Memory B cell (primary cell): ENCODE measurements at regions not wholly inside any gene's neighbourhood (a gene's known extent, or its start where the extent isn't known, plus 50 kb on each side); places are given as distances from the start of the nearest gene placed in this dataset.

ENCODE experiments used
- ATAC-seq: fragments of 150-1000 bp; cut with Tn5 transposase; 2 replicates; pipeline ENCODE4 v1.10.0; 2021; ENCODE audit warnings: low read depth, mild to moderate bottlenecking, moderate library complexity
- DNase-seq, 2 donors: peaks; one replicate each; pipeline ENCODE4 v3.0.0; 2022; ENCODE audit warnings: low spot score in 2 of 2
- H3K27ac Mint-ChIP-seq: one replicate; pipeline ENCODE4 v1.8.0; 2022; ENCODE audit warnings: mild to moderate bottlenecking, moderate library complexity, mixed read lengths
- H3K27me3 Mint-ChIP-seq: one replicate; pipeline ENCODE4 v1.8.0; 2022; ENCODE audit warnings: mixed read lengths
- H3K36me3 Mint-ChIP-seq: one replicate; pipeline ENCODE4 v1.8.0; 2022; ENCODE audit warnings: mild to moderate bottlenecking, mixed read lengths
- H3K4me1 Mint-ChIP-seq: one replicate; pipeline ENCODE4 v1.8.0; 2022; ENCODE audit warnings: mixed read lengths
- H3K4me3 Mint-ChIP-seq: one replicate; pipeline ENCODE4 v1.8.0; 2022; ENCODE audit warnings: mild to moderate bottlenecking, moderate library complexity, mixed read lengths
- H3K9me3 Mint-ChIP-seq: one replicate; pipeline ENCODE4 v1.8.0; 2022; ENCODE audit warnings: mixed read lengths

- Mint-ChIP-seq H3K4me3 (no peak overlapping the region), H3K27ac (no peak overlapping the region), H3K9me3 (peaks cover 6% of the 10 kb centered on the region), H3K4me1 (peaks cover 3% of the 10 kb centered on the region), H3K36me3 (no peaks in the 10 kb centered on the region), H3K27me3 (no peaks in the 10 kb centered on the region)
- DNase-seq (no peak), ATAC-seq (no peak)
Measured at GRCh38 chr4:115780268-115780667, 666.8 kb upstream of the NDST4 start.

GRCh38 chr4:115770046-115770543 is 656.7 kb upstream of the NDST4 start:
- Mint-ChIP-seq H3K36me3 (no peaks in the 10 kb centered on the region), H3K27ac (no peak overlapping the region), H3K27me3 (no peaks in the 10 kb centered on the region), H3K4me3 (no peak overlapping the region), H3K4me1 (no peaks in the 10 kb centered on the region), H3K9me3 (peaks cover 2% of the 10 kb centered on the region)
- ATAC-seq (no peak), DNase-seq (no peak)

- no peaks in the 10 kb centered on the region for H3K4me1 Mint-ChIP-seq
- no peak overlapping the region for H3K27ac Mint-ChIP-seq
- H3K9me3 Mint-ChIP-seq: peaks cover 2% of the 10 kb centered on the region
- H3K27me3 Mint-ChIP-seq: no peaks in the 10 kb centered on the region
- DNase-seq (no peak), ATAC-seq (no peak)
- H3K4me3 Mint-ChIP-seq: no peak overlapping the region
- H3K36me3 Mint-ChIP-seq: no peaks in the 10 kb centered on the region
Measured at GRCh38 chr4:115769396-115769795, 656.0 kb upstream of the NDST4 start.

GRCh38 chr4:115763051-115763450 is 649.6 kb upstream of the NDST4 start:
- ATAC-seq: no peak
- no peak overlapping the region for H3K4me3 Mint-ChIP-seq
- no peaks in the 10 kb centered on the region for H3K27me3 Mint-ChIP-seq
- H3K9me3 Mint-ChIP-seq: peaks cover 2% of the 10 kb centered on the region
- DNase-seq: no peak
- H3K4me1 Mint-ChIP-seq: no peaks in the 10 kb centered on the region
- no peak overlapping the region for H3K27ac Mint-ChIP-seq
- no peaks in the 10 kb centered on the region for H3K36me3 Mint-ChIP-seq

GRCh38 chr4:115759231-115759630 is 645.8 kb upstream of the NDST4 start:
- Mint-ChIP-seq H3K36me3 (no peaks in the 10 kb centered on the region), H3K4me1 (no peaks in the 10 kb centered on the region), H3K27ac (no peak overlapping the region), H3K9me3 (no peaks in the 10 kb centered on the region), H3K27me3 (no peaks in the 10 kb centered on the region), H3K4me3 (no peak overlapping the region)
- DNase-seq (no peak), ATAC-seq (no peak)

- no peak overlapping the region for H3K27ac Mint-ChIP-seq
- no peak for ATAC-seq
- DNase-seq: no peak
- no peak overlapping the region for H3K4me3 Mint-ChIP-seq
- no peaks in the 10 kb centered on the region for H3K36me3 Mint-ChIP-seq
- no peaks in the 10 kb centered on the region for H3K27me3 Mint-ChIP-seq
- peaks cover 7% of the 10 kb centered on the region for H3K9me3 Mint-ChIP-seq
- no peaks in the 10 kb centered on the region for H3K4me1 Mint-ChIP-seq
Measured at GRCh38 chr4:115749404-115749803, 636.0 kb upstream of the NDST4 start.

- peaks cover 2% of the 10 kb centered on the region for H3K9me3 Mint-ChIP-seq
- ATAC-seq (no peak), DNase-seq (no peak)
- H3K27ac Mint-ChIP-seq: no peak overlapping the region
- no peaks in the 10 kb centered on the region for H3K4me1 Mint-ChIP-seq
- no peaks in the 10 kb centered on the region for H3K27me3 Mint-ChIP-seq
- H3K4me3 Mint-ChIP-seq: no peak overlapping the region
- no peaks in the 10 kb centered on the region for H3K36me3 Mint-ChIP-seq
Measured at GRCh38 chr4:115740806-115741205, 627.4 kb upstream of the NDST4 start.

GRCh38 chr4:115729739-115730266 is 616.4 kb upstream of the NDST4 start:
- H3K4me1 Mint-ChIP-seq: no peaks in the 10 kb centered on the region
- H3K27me3 Mint-ChIP-seq: no peaks in the 10 kb centered on the region
- H3K27ac Mint-ChIP-seq: no peak overlapping the region
- DNase-seq: no peak
- no peak overlapping the region for H3K4me3 Mint-ChIP-seq
- peaks cover 7% of the 10 kb centered on the region for H3K9me3 Mint-ChIP-seq
- no peak for ATAC-seq
- H3K36me3 Mint-ChIP-seq: no peaks in the 10 kb centered on the region

- H3K27me3 Mint-ChIP-seq: no peaks in the 10 kb centered on the region
- H3K9me3 Mint-ChIP-seq: peaks cover 3% of the 10 kb centered on the region
- H3K27ac Mint-ChIP-seq: no peak overlapping the region
Measured at GRCh38 chr4:115723621-115724020, 610.2 kb upstream of the NDST4 start.

GRCh38 chr4:115720611-115721010 is 607.2 kb upstream of the NDST4 start:
- Mint-ChIP-seq H3K27me3 (no peaks in the 10 kb centered on the region), H3K36me3 (no peaks in the 10 kb centered on the region), H3K4me1 (no peaks in the 10 kb centered on the region), H3K9me3 (peaks cover 2% of the 10 kb centered on the region), H3K27ac (no peak overlapping the region), H3K4me3 (no peak overlapping the region)
- DNase-seq: no peak
- ATAC-seq: no peak

More at GRCh38 chr4:115723621-115724020, 610.2 kb upstream of the NDST4 start:
- Mint-ChIP-seq H3K36me3 (no peaks in the 10 kb centered on the region), H3K4me3 (no peak overlapping the region), H3K4me1 (no peaks in the 10 kb centered on the region)
- no peak for ATAC-seq
- no peak for DNase-seq

- H3K27ac Mint-ChIP-seq: no peak overlapping the region
- H3K36me3 Mint-ChIP-seq: no peaks in the 10 kb centered on the region
- no peaks in the 10 kb centered on the region for H3K4me1 Mint-ChIP-seq
- ATAC-seq: no peak
- no peaks in the 10 kb centered on the region for H3K27me3 Mint-ChIP-seq
- H3K4me3 Mint-ChIP-seq: no peak overlapping the region
- DNase-seq: no peak
- H3K9me3 Mint-ChIP-seq: peaks cover 1% of the 10 kb centered on the region
Measured at GRCh38 chr4:115711575-115711974, 598.2 kb upstream of the NDST4 start.

GRCh38 chr4:115688961-115689360 is 575.5 kb upstream of the NDST4 start:
- peaks cover 7% of the 10 kb centered on the region for H3K9me3 Mint-ChIP-seq
- no peak for DNase-seq

GRCh38 chr4:115687052-115687755 is 573.8 kb upstream of the NDST4 start:
- no peak for DNase-seq
- Mint-ChIP-seq H3K27me3 (no peaks in the 10 kb centered on the region), H3K4me3 (no peak overlapping the region), H3K4me1 (no peaks in the 10 kb centered on the region), H3K27ac (no peak overlapping the region), H3K9me3 (peaks cover 7% of the 10 kb centered on the region), H3K36me3 (no peaks in the 10 kb centered on the region)
- ATAC-seq: no peak

More at GRCh38 chr4:115688961-115689360, 575.5 kb upstream of the NDST4 start:
- no peak for ATAC-seq
- H3K4me1 Mint-ChIP-seq: no peaks in the 10 kb centered on the region
- no peak overlapping the region for H3K27ac Mint-ChIP-seq
- H3K4me3 Mint-ChIP-seq: no peak overlapping the region
- no peaks in the 10 kb centered on the region for H3K36me3 Mint-ChIP-seq
- H3K27me3 Mint-ChIP-seq: no peaks in the 10 kb centered on the region

GRCh38 chr4:115678425-115678941 is 565.1 kb upstream of the NDST4 start:
- Mint-ChIP-seq H3K9me3 (peaks cover 2% of the 10 kb centered on the region), H3K27ac (no peak overlapping the region), H3K36me3 (no peaks in the 10 kb centered on the region), H3K4me1 (no peaks in the 10 kb centered on the region), H3K4me3 (no peak overlapping the region), H3K27me3 (no peaks in the 10 kb centered on the region)
- no peak for DNase-seq
- ATAC-seq: no peak

GRCh38 chr4:115675719-115676118 is 562.3 kb upstream of the NDST4 start:
- no peak overlapping the region for H3K4me3 Mint-ChIP-seq
- peaks cover 4% of the 10 kb centered on the region for H3K9me3 Mint-ChIP-seq
- ATAC-seq (no peak), DNase-seq (no peak)
- H3K27me3 Mint-ChIP-seq: no peaks in the 10 kb centered on the region
- no peaks in the 10 kb centered on the region for H3K36me3 Mint-ChIP-seq
- no peak overlapping the region for H3K27ac Mint-ChIP-seq
- H3K4me1 Mint-ChIP-seq: no peaks in the 10 kb centered on the region
